T-helper 1 cell treated with Interleukin-12 subunit alpha and Interleukin-12 subunit beta and Interleukin-4 antibody, amounts not matched to agents 30 μg/mL and 1 μg/mL, for 36 hours (primary cell): ENCODE measurements at regions not wholly inside any gene's neighbourhood (a gene's known extent, or its start where the extent isn't known, plus 50 kb on each side); places are given as distances from the start of the nearest gene placed in this dataset.
"Not testable (repeated sequence)": the region's sequence is repeated elsewhere in the genome, so short reads cannot be mapped to it uniquely, and the experiment has no call there.

Experiments
- H3K27ac Mint-ChIP-seq: one replicate; pipeline ENCODE4 v1.8.0; 2021; ENCODE audit warnings: mild to moderate bottlenecking, mixed read lengths
- H3K27me3 Mint-ChIP-seq: one replicate; pipeline ENCODE4 v1.8.0; 2021; ENCODE audit warnings: low read depth, mixed read lengths
- H3K36me3 Mint-ChIP-seq: one replicate; pipeline ENCODE4 v1.8.0; 2021; ENCODE audit warnings: low read depth, mixed read lengths
- H3K4me1 Mint-ChIP-seq: one replicate; pipeline ENCODE4 v1.8.0; 2021; ENCODE audit warnings: low read depth, mixed read lengths
- H3K4me3 Mint-ChIP-seq: one replicate; pipeline ENCODE4 v1.8.0; 2021; ENCODE audit warnings: mild to moderate bottlenecking, moderate library complexity, mixed read lengths
- H3K9me3 Mint-ChIP-seq: one replicate; pipeline ENCODE4 v1.8.0; 2021; ENCODE audit warnings: mixed read lengths

DNA sequence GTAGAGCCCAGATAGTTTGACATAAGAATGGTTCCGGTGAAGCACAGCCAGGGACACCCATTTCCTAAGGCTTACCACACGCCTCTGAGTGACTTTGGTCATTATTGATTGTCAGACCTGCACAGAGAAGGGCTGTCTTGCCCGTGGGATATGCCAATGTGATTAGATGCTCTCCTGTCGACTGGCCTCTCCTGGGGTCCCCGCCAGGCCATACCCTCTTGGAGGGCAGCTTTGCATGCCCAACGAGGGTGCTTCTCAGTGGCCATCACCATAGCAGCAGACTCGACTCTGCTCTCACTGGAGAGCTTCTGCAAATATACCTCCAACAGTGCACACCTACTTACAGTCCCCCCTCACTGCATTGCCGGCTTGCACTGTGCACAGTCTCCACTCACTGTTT, 648.3 kb upstream of the TPTE start:
- not testable (repeated sequence) for H3K4me1 Mint-ChIP-seq, H3K27ac Mint-ChIP-seq, H3K4me3 Mint-ChIP-seq, H3K27me3 Mint-ChIP-seq, H3K36me3 Mint-ChIP-seq
- peaks cover 17% of the 10 kb centered on the region for H3K9me3 Mint-ChIP-seq

DNA sequence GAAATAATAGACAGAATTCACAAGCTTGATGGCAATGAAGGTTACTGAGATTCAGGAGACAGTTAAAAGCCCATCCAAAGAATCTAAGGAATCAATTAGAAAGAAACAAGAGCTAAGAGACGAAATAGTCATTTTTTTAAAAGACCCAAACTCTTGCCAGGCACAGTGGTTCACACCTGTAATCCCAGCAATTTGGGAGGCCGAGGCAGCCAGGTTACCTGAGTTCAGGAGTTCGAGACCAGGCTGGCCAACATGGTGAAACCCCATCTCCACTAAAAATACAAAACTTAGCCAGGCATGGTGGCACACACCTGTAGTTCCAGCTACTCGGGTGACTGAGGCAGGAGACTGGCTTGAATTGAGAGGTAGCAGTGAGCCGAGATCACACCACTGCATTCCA, 647.2 kb upstream of the TPTE start:
- not testable (repeated sequence) for H3K4me1 Mint-ChIP-seq, H3K27ac Mint-ChIP-seq, H3K27me3 Mint-ChIP-seq, H3K4me3 Mint-ChIP-seq, H3K36me3 Mint-ChIP-seq
- H3K9me3 Mint-ChIP-seq = peaks cover 23% of the 10 kb centered on the region

DNA sequence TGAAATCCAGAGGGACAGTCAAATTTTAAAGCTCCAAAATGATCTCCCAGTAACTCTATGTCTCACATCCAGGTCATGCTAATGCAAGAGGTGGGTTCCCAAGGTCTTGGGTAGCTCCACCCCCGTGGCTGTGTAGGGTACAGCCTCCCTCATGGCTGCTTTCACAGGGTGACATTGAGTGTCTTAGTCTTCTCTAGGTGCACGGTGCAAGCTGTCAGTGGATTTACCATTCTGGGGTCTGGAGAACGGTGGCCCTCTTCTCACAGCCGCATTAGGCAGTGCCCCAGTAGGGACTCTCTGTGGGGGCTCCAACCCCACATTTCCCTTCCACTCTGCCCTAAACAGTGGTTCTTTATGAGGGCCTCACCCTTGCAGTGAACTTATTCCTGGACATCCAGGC, 640.0 kb upstream of the TPTE start:
- H3K9me3 Mint-ChIP-seq = peaks cover 38% of the 10 kb centered on the region
- not testable (repeated sequence) for H3K36me3 Mint-ChIP-seq

DNA sequence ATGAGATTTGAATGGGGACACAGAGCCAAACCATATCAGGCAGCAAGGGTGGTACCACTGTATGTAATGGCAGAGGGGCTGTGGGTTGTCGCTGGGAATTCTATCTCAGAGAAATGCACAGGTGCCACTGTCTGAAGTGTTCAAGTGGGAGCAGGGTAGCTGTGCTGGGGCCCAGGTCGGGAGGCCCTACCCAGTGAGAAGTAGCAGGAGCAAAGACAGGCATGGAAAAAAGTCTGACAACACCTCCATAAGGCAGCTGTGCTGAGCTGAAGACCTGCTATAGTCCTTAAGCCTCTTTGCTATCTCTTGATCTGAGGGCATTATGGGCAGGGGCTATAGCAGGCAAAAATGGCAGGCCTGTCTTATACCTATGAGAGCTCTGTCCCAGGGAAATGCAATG, 638.3 kb upstream of the TPTE start:
- not testable (repeated sequence) for H3K27ac Mint-ChIP-seq, H3K36me3 Mint-ChIP-seq, H3K27me3 Mint-ChIP-seq, H3K4me1 Mint-ChIP-seq, H3K4me3 Mint-ChIP-seq
- peaks cover 38% of the 10 kb centered on the region for H3K9me3 Mint-ChIP-seq

More for the DNA sequence above, 640.0 kb upstream of the TPTE start:
- not testable (repeated sequence) for H3K4me3 Mint-ChIP-seq, H3K27ac Mint-ChIP-seq, H3K27me3 Mint-ChIP-seq, H3K4me1 Mint-ChIP-seq

DNA sequence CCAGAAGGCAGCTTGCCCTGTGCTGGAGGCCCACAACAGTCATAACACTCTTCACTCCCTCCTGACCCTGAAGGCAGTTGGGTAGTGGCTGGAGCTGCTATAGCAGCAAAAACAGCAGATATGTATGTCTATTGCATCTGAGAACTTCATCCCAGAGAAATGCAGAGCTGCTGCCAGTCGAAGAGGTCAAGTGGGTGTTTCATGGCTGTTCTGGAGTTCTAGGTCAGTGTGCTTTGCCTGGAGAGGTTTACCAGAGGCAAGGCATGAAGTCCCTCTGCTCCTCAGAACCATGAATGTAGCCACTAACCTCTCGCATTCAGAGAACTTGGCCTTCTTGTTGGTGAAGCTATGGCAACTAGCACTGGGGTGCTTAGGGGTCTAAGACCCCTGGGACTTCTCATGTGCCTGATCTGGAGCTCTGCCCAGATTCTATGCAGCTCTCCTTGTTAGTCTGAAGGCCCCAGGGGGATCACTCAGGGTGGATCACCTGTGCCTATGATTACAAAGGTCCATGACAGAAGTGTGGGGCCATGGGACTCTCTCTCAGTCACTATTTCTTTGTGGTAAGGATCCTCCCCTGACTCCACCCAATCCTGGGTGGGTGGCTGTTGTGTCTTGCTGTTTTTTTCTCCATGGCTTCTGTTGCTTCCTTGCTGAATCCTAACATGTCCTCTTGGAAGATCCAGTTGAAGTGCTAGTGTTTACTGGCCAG, 637.7 kb upstream of the TPTE start:
- peaks cover 34% of the 10 kb centered on the region for H3K9me3 Mint-ChIP-seq
- not testable (repeated sequence) for H3K27ac Mint-ChIP-seq, H3K4me3 Mint-ChIP-seq, H3K4me1 Mint-ChIP-seq, H3K36me3 Mint-ChIP-seq, H3K27me3 Mint-ChIP-seq

DNA sequence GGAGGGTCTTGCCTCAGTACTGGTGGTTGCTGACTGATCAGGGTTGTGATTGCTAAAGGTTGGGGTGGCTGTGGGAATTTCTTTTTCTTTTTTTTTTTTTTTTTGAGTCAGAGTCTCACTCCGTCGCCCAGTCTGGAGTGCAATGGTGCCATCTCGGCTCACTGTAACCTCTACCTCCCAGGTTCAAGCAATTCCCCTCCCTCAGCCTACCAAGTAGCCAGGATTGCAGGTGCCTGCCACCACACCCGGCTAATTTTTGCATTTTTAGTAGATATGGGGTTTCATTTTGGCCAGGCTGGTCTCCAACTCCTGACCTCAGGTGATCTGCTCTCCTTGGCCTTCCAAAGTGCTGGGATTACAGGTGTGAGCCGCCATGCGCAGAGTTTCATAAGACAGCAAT, 632.9 kb upstream of the TPTE start:
- H3K9me3 Mint-ChIP-seq = peaks cover 38% of the 10 kb centered on the region
- H3K27me3 Mint-ChIP-seq, H3K4me1 Mint-ChIP-seq, H3K36me3 Mint-ChIP-seq, H3K27ac Mint-ChIP-seq, H3K4me3 Mint-ChIP-seq: not testable (repeated sequence)

DNA sequence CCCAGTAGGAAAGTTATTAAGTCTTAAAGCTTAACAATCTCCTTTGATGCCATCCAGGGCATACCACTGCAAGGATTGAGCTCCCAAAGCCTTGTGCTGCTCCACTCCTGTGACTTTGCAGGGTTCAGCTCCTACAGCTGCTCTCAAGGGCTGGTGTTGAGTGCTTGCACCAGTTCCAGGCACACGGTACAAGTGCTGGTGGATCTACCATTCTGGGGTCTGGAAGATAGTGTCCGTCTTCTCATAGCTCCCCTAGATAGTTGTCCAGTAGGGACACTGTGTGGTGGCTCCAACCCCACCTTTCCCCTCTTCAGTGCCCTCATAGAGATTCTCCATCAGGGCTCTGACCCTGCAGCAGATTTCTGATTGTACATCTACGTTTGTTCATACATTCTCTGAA, 617.8 kb upstream of the TPTE start:
- not testable (repeated sequence) for H3K36me3 Mint-ChIP-seq, H3K27me3 Mint-ChIP-seq

DNA sequence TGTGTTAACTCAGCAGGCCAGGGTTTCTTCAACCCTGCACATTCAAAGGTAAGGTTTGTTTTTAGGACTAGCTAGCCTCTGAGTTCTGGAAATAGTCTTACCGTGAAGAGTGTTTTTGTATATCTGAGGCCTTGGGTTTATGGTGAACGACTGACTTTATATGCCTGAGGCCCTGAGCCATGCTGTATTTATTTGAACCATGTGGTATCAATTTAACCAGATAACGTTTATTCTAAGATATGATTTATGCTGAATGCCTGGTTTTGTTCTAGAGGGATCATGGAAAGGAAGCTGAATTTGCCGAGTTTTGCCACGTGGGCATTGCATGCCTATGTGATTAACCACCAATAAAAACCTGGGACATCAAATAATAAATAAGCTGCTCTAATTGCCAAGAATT, 607.2 kb upstream of the TPTE start:
- not testable (repeated sequence) for H3K27ac Mint-ChIP-seq, H3K36me3 Mint-ChIP-seq, H3K27me3 Mint-ChIP-seq, H3K4me3 Mint-ChIP-seq, H3K4me1 Mint-ChIP-seq
- H3K9me3 Mint-ChIP-seq = peaks cover 48% of the 10 kb centered on the region

More for the DNA sequence above, 617.8 kb upstream of the TPTE start:
- H3K27ac Mint-ChIP-seq, H3K4me1 Mint-ChIP-seq, H3K4me3 Mint-ChIP-seq: not testable (repeated sequence)
- H3K9me3 Mint-ChIP-seq = peaks cover 29% of the 10 kb centered on the region

DNA sequence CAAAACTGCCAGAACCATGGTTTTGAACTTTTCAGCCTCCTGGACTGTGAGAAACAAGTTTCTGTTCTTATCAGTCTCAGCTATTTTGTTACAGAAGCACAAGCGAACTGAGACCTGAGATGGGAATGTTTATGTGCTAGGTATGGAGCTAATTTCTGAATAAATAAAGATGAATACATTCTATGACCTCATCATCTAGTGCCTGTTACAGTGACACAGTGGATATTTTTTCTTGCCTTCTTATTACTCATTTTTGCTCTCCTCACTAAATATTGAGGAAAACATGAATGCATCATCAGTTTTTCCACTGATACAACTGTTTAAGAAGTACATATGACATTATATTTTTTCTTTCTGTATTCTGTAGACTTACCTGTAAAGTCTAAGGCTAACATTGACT, 601.9 kb upstream of the TPTE start:
- not testable (repeated sequence) for H3K36me3 Mint-ChIP-seq, H3K27ac Mint-ChIP-seq, H3K4me3 Mint-ChIP-seq, H3K27me3 Mint-ChIP-seq, H3K4me1 Mint-ChIP-seq
- peaks cover 27% of the 10 kb centered on the region for H3K9me3 Mint-ChIP-seq

DNA sequence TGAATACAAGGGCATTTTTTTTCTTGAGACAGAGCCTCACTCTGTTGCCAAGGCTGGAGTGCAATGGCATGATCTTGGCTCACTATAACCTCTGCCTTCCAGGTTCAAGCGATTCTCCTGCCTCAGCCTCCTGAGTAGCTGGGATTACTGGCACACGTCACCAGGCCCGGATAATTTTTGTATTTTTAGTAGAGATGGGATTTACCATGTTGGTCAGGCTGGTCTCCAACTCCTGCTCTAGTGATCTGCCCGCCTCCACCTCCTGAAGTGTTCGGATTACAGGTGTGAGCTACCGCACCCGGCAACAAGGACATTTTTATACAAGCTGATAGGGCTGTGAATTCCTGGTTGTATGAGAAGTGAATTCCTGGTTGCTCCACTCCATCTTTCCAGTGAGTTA, 577.7 kb upstream of the TPTE start:
- H3K27ac Mint-ChIP-seq, H3K4me3 Mint-ChIP-seq, H3K36me3 Mint-ChIP-seq, H3K27me3 Mint-ChIP-seq, H3K4me1 Mint-ChIP-seq: not testable (repeated sequence)
- H3K9me3 Mint-ChIP-seq = peaks cover 47% of the 10 kb centered on the region

DNA sequence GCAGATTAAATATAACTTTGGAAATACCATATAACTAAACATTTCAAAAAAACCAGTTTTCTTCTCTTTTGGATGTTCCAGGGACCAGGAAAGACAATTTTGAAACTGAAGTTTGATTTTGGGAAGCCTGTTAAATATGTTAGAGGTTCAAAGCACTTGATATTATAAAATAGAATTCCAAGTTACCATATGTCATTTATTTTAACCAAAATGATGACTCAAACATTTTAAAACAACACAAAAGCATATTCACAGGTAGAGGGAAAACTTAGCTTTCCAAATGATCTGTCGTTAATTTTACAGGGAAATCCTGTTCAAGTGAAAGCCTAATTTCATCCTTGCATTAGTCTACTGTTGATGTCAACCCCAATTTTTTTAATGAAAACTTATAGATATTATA, 575.3 kb upstream of the TPTE start:
- H3K9me3 Mint-ChIP-seq = peaks cover 55% of the 10 kb centered on the region
- not testable (repeated sequence) for H3K4me3 Mint-ChIP-seq

DNA sequence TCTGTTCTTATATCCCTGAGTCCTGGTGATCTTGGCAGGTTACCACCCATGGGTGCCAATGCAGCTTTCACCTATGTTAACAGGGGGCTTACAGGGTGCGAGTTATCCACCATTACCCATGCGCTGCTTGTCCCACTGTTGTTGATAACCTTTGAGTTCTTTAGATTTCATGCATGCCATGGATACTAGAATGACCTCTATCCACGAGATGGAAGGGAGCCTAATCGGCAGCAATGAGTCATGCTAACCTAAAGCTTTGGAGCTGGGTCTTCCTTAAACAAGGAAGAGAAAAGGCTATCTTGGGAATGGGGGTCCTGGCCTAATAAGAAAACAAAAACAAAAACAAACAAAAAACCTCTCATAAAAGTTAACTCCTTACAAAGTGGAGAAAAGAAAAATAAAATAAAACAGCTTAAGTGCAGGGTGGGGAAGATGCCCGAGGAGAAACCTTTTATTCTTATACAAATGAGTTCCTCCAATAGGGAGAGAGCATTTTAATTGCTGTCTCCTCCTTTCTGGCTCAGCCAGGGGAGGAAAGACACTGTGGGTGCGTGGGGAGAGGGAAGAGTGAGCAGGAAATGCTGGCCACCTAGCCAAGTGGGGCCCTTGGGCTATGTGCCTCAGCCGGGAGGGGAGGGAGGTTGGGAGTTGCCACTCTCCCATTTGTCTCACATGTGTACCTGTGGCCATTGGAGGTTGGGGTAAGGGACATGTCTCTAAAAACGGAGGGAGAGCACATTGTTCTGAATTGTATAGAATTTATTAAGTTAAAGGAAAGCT, 571.7 kb upstream of the TPTE start:
- H3K36me3 Mint-ChIP-seq, H3K4me1 Mint-ChIP-seq, H3K27ac Mint-ChIP-seq, H3K4me3 Mint-ChIP-seq, H3K27me3 Mint-ChIP-seq: not testable (repeated sequence)
- peaks cover 57% of the 10 kb centered on the region for H3K9me3 Mint-ChIP-seq

More for the DNA sequence above, 575.3 kb upstream of the TPTE start:
- H3K27ac Mint-ChIP-seq, H3K36me3 Mint-ChIP-seq, H3K27me3 Mint-ChIP-seq, H3K4me1 Mint-ChIP-seq: not testable (repeated sequence)

DNA sequence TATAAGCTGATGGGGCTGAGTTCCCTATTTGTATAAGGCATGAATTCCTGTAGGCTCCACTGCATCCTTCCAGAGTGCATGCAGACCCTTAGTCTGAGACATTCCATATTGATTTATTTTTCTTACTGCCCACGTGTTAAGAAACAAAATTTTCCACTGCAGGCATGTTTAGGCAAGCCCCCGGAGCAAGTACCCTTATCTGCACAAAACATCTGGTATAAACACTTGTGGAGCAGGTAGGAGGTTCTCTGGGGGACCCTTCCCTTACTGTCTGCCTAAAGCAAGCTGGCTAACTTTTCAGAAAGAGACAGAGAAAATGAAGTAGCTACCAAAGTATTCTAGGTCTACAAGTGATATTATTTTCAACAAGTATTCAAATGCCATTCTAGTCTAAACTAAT, 571.0 kb upstream of the TPTE start:
- not testable (repeated sequence) for H3K27ac Mint-ChIP-seq, H3K27me3 Mint-ChIP-seq, H3K4me3 Mint-ChIP-seq, H3K36me3 Mint-ChIP-seq, H3K4me1 Mint-ChIP-seq
- H3K9me3 Mint-ChIP-seq = peaks cover 54% of the 10 kb centered on the region

DNA sequence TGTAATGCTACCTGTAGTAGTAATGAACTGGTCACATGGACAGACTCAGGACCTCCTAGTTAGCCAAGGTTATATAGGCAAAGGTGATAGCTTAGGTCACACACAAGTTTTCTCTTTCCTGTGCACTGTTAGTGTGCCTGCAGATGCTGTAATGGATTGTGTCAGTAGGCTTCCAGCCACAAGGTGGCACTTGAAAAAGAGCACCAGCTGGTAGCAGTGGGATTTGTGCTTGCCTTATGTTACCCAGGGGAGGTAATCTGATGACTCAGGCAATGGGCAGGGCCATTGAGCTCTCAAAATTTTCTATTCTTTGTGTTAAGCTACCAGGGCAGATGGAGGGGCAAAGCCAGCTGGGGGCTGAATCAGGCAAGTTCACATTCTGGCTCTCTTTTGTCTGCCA, 562.6 kb upstream of the TPTE start:
- not testable (repeated sequence) for H3K36me3 Mint-ChIP-seq, H3K4me1 Mint-ChIP-seq, H3K27me3 Mint-ChIP-seq, H3K27ac Mint-ChIP-seq, H3K4me3 Mint-ChIP-seq
- peaks cover 25% of the 10 kb centered on the region for H3K9me3 Mint-ChIP-seq

DNA sequence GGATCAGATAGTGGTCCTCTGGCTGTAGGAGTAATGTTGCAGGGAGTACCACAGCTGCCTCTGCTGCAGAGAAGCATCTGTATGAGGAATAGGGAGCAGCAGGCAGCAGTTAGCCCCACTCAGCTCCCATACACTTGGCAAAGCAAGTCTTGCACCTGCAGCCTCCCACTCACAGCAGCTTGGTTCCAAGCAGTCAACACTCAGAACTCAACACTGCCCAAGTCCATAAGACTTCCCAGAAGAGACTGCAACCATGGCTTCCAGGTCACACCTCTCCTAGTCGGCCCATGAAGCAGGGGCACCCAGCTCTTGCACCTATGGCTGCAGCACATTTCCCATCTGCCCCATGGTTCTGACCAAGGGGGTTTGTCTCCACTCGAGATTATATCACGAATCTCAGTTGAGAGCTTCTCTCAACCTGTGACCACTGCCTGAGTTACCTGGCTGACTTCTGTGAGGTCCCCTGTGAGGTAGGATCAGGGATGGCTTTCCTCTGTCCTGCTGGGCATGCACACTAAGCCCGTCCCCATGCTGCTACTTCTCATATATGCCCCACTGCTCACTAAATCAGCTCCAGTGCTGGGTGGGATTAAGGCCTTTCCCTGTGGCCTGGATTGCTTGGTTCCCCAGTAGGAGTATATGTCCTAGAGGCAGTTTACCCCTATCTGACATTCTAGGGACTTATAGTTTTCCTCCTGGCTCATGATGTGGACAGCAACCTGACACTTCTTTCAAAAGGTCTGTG, 562.0 kb upstream of the TPTE start:
- not testable (repeated sequence) for H3K4me3 Mint-ChIP-seq, H3K4me1 Mint-ChIP-seq, H3K27ac Mint-ChIP-seq, H3K27me3 Mint-ChIP-seq, H3K36me3 Mint-ChIP-seq
- H3K9me3 Mint-ChIP-seq = peaks cover 22% of the 10 kb centered on the region
